Eye (tissue), 1 donor: ENCODE measurements at regions not wholly inside any gene's neighbourhood (a gene's known extent, or its start where the extent isn't known, plus 50 kb on each side); places are given as distances from the start of the nearest gene placed in this dataset.
"Not testable (repeated sequence)": the region's sequence is repeated elsewhere in the genome, so short reads cannot be mapped to it uniquely, and the experiment has no call there.

Experiments
- DNase-seq: peaks from one replicate; pipeline ENCODE4 v3.0.0-alpha.2; 2015

DNA sequence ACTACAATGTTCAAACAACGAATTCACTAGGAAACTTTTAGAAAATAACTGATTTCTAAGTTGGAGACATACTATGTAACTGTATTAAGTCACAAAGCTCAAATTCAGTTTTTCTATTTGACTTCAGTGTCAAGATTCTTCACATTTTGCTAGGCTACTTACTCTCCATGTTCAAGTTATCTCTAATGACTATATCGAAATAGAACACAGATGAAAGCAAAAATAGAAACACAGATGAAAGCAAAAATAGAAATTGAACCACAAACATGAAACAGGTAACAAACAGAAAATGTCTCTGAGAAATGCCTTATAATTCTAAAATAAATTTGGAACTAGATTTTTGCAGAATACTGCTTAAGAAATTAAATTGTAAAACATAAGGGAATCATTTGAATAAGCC lies 113.5 kb downstream of the SPDYE17 start:
- not testable (repeated sequence) for DNase-seq

DNA sequence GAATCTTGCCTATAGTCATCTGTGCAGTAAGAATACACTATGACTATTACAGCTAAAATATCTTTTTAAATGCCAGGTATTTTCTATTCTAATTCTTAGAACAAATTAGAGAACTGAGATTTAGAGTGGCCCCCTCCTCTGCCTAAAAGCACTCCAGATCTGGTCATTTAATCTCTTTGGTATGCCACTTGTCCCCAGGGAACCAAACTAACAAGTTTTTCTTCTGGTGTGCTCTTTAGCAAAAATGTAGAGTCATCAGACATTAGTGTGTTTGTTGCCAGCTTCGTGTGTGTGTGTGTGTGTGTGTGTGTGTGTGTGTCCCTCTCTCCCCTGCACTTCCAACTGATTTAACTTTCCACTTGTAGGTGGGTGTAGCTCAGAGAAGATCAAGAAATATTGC lies 117.8 kb downstream of the SPDYE17 start:
- DNase-seq = not testable (repeated sequence)

DNA sequence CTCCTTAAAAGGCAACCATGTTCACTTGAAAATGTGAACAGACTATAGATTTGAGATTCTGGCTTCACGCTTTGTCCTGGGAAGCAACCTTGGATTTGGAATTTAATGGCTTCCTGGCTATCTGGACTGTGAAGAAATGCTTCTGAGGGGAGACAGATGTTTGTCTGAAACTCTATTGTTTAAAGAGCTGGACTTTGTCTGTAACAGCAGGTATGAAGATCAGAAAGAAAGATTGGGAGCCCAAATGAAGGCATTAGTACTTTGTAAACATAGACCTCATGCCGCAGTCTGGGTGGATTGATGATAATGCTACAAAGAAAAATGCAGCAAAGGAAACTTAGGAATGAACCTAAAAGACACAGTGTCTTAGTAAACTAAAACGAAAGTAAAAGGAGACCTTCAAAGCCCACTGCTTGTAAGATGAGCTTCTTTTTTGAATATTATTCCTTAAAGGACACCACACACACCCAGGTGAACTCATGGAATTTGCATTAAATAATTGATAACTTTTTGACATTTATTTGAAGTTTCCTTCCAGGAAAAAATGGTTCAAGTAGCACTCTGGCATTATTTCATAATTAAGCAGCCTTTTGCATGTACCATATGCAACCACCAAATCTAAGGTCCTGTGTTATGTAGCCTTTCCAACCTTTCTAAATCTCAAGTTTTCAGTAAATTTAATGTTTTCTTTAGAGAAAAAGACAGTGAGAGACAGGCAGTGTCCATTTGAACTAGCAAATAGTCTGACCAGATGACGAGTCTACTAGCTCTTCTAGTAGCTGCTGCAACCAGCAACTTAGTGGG lies 119.9 kb downstream of the SPDYE17 start:
- DNase-seq = not testable (repeated sequence)

DNA sequence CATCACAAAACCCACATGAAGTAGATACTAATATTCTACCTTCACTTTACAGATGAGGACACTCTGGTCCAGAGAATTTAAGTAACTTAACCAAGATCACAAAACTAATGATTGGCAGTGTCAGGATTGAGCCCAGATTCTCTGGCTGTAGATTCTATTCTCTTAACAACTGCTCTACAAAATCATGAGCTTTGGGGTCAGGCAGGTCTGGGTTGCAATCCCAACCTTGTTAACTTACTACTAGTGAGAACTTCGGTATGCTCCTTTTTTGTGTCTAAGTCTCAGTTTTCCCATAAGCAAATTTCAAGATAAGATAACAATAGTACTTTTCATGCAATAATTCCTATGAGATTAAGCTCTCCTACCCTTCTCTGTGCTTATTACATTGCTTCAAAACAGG lies 127.5 kb downstream of the SPDYE17 start:
- not testable (repeated sequence) for DNase-seq

DNA sequence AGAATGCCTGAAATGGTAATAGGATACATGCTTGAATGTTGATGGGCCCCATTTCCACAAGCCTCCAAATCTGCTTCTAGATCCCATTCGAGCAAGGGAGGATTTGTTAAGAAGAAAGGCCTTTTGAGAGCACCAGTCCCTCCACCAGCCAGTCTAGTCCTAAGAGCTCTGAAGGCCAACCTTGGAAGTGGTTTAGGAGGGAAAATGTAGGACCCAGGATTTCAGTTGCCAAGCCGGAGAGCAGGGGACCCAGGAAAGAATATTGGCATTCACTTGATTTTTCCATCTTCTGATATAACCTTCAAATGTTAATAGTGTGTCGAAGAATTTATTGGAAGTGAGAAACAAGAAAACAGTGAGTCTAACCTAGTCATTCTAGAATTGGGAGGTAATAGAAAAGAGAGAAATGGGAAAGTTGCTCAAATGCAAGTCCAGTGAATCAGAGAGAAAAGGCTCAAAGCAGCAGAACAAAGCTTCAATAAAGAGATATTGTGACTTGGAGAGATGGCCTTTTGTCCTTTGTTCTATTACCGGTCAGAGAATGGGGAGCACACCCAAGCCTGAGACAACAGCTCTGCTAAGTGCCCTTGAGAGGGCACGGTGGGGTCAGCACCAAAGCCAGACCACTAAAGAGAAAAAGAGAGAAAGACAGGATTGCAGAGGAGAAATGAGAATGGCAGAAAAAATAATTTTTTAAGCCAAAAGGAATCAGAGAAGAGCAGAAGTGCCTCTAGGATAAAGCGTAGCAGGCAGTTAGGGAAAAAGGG lies 130.0 kb downstream of the SPDYE17 start:
- not testable (repeated sequence) for DNase-seq

DNA sequence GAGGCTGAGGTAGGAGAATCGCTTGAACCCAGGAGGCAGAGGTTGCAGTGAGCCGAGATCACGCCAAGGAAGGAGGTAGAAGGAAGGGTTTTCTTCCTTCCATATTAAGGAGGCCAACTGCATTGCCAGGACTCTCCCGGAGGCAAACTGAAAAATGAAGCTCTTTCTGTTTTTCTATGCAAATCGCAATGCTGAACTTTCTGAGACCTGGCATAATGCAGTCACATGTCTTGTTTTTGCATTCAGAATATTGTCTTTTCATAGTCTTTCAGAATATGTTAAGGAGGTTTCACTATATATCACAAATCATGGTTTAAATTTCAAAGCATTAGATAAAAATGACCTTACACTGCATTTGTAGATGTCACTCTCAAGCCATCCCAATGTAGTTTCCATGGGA lies 133.4 kb downstream of the SPDYE17 start:
- DNase-seq = not testable (repeated sequence)

DNA sequence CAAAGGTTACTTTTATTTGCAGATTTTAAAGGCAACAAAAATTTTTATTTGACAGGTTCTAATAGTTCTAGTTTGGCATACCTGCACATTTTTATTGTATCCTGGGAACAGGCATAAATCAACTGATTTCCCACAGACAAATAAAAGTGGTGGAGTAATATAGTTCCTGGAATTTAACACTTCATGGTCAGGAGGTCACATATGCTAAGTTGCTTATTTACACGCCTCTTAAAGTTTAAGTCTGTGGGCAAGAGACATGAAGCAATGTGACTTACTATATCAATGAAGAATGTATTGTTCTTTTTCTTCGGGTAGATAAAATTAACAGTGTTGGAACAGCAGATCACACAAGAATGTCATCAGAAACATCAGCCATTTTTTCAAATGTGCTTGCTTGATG lies 135.2 kb downstream of the SPDYE17 start:
- DNase-seq = not testable (repeated sequence)

DNA sequence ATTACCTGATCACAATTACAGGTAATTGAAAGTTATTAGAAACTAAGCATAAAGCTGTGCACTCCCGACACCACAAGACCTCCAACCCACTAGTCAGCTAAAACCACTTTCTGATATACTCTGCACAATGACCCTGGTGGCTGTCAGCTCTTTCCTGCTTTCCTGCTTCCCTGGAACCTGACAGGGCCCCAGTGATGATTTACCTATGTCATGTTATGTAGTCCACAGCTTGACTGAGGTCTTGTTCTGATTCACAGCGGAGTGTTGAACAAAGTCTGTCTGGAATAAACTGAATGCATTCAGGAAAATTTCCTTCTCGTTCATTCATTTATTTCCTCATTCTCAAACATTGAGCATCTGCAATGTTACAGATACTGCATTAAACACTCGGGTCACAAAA lies 136.5 kb downstream of the SPDYE17 start:
- DNase-seq = not testable (repeated sequence)

DNA sequence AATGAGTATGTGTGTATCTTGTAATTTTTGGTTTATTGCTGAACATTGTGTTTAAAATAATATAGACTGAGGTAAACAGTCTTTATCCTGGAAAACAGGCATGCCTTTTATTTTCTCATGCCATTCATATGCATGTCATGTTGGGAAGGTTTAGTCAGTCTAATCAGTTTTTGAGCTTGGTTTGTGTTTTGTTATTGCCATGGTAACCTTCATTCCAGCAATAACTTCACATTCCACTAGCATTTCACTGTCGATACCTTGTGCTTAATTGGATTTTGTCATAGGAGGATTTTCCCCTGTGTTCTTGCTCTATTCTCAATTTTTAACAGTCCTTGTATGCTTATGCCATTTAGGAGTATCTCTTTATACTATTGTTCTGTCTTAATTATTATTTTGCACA lies 140.4 kb downstream of the SPDYE17 start:
- DNase-seq = not testable (repeated sequence)

DNA sequence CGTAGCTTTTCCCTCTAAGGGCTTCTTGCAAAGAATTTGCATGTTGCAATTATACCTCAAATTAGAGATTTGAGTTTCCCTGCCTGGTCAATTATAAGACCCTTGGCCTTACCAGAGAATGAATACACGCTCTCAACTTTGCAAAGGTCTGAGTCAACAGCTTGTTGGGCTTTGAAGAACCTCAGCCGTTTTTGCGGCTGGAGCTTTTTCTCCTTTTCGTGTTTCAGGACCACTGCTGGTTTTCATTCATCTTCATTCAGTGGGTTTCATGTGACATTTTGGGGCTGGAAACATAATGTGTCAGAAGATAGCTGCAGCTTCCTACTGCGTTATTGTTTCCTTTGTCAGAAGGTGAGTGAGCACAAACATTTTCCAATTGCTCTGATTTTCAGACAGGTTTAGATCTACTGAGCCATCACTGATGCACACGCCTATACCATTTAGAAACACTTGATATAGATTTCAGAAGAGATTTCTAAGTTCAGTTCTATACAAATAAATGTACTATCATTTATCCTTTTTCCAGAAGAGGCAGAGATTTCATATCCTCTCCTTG lies 152.3 kb downstream of the SPDYE17 start:
- DNase-seq = not testable (repeated sequence)

DNA sequence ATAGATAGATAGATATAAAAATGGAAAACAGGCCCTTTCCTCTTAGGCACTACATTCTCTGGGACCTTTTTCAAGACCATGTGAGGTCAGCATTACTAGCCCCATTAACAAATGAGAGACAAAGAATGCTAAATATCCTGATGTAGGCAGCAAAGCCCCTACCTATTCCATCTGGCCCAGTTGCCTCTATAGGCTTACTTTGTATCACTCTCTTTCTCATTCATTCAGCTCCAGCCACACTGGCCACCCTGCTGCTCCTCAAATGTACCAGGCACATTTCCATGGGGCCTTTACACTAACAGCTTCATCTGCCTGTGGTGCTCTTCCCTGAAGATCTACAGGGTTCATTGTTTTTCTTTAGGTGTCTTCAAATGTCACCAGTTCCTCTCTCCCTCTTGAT lies 156.4 kb downstream of the SPDYE17 start:
- DNase-seq = not testable (repeated sequence)

DNA sequence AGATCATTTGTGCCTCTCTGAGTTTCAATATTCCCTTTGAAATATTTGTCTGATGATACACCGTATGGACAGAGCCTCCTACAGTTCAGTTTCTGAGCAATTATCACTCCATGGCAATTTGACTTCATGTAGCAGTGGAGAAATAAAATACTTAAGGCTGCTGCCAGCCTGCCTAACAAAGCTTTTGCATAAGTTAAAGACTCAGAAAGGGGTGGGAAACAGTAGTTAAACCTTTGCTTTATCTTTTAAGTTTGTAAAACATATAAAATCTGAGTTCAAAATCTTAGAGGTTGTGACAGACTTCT lies 161.7 kb downstream of the SPDYE17 start:
- DNase-seq = not testable (repeated sequence)

DNA sequence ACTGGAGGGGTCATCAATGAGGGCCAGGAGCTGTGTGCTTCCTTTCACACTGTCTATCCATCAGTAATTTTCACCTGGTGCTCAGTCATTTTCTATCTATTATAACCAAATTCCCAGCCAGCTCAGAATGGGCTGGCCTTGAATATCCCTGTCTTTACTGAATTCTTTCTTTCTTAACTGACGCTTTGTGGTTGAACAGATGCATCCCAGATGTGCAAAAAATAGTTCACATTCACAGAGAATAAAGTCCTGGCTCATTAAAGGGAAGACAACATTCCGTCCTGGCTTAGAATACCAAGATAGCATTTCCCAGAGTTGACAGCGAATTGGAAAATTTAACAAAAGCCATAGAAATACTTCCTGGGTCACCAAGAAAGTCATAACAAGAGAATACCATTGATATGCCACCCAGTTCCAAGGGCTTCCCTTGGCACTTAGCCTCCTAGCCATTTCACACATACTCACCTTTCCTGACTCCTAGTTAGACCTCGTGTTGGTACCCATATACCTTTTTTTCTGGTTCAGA lies 164.7 kb downstream of the SPDYE17 start:
- not testable (repeated sequence) for DNase-seq

DNA sequence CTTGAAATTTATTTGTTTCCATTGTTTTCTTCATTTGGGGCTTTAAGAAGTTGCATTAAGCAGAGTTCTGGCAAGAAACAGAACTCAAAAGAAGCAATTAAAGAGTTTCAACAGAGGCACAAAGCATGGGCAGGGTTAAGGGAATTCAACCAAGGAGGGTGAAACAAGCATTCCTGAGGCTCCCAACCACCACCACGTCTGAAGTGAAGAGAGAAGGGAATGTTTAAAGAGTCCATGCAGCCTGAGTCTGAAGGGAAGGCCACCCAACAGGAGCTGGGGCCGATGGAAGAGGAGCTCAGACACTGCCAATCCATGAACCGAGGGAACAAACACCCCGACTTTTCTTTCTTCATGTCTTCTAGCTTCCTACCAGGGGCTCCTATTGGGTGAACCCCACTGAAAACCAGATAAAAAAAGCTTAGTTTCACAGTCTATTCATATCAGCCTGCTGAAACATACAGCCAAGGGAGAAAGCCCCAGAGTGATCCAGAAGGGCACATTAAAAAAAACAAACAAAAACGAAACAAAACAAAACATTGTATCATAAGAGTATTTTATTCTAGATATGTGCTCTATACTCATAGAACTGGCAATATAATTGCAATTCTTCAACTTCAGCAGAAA lies 168.9 kb downstream of the SPDYE17 start:
- not testable (repeated sequence) for DNase-seq

DNA sequence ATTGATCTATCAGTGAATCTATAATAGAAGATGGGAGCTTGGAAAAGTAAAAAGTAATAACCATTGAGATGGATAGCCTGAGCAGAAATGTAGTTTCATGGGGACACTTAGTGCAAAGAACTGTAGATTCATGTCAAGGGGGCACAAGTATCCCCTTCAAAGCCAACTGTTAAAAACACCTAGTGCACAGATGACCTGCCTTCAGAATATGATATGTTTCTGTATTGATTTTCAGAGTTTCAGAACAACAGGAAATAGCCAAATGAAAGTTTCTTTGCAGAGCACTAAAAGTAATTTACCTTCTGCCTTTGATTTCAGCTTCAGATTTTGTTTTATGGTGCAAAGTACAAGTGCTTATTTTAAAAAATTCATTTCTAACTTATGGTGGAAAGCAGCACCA lies 169.9 kb downstream of the SPDYE17 start:
- DNase-seq = not testable (repeated sequence)

DNA sequence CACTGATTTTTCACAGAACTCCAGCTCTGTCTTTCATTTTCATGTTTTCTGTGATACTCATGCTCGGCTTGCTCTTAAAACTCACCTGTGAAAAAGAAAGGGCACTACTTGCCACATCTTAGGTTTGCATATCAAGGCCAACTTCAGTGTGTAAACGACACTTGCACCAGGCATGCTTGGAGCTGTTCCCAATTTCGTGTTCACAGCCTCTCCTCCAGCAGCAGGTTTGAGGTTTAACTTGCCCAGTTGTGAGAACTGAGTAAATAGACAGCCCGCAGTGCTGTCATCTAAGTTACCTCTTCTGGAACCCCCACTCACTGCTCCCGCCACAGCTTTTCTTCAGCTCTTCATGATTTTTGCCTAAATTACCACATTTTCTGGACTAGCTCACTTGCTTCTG lies 172.2 kb downstream of the SPDYE17 start:
- DNase-seq = not testable (repeated sequence)

DNA sequence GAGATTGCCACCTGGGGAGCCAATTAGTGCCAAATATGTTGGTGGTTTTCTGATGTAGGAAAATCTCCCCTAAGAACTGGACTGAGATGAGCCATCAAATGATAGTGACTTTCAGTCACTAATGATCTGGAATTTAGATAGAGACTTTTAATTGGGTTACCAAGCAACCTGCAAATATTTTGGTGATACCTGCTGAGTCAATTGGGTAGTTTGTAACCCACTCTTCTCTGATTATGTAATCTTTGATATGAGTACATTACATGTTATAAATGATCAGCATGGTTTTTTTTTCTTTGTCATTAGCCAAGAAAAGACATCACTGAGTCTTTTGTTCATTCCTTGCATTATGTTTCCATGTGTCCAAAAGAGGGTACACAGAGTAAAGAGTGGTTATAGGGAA lies 177.5 kb downstream of the SPDYE17 start:
- not testable (repeated sequence) for DNase-seq

DNA sequence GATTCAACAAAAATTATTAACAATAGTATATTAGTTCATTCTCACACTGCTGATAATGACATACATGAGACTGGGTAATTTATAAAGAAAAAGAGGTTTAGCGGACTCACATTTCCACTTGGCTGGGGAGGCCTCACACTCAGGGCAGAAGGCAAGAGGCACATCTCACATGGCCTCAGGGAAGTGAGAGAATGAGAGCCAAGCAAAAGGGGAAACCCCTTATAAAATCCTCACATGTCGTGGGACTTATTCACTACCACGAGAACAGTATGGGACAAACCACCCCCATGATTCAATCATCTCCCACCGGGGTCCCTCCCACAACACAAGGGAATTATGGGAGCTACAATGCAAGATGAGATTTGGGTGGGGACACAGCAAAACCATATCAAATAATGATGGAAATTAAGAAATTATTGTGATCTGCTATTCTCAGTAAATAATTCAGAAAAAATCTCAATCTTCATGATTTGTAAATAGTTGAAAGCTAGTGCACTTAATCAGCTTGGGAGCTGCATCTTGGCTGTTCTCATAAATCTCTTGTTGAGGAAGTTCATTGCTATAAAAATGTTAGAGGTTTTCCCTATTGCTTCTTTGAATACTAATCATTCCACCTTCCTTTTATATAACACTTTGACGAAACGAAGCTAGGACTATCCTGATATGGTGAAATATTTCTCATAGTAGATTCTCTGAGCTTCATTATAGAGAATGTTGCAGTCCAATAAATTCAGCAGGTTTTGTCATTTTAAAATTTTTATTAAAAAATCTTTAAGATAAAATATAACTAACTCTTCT lies 179.2 kb downstream of the SPDYE17 start:
- DNase-seq = not testable (repeated sequence)

DNA sequence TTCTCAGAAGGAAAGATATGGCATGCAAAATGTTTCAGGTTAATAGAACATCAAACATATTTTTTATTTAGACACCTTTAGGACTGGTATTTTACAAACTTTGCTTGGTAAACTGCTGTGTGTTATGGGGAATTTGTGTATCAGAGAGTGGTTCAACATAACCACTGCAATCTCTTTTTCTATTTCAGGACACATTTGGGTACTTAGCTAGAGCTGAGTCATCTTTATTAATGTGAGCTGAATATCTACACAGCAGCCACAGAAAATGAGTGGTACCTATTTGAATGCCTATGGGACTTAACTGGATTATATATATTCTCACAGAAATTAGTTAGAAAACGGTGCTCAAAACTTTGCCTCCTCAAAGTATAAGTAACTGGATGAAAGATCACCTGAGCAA lies 179.8 kb downstream of the SPDYE17 start:
- DNase-seq = not testable (repeated sequence)

DNA sequence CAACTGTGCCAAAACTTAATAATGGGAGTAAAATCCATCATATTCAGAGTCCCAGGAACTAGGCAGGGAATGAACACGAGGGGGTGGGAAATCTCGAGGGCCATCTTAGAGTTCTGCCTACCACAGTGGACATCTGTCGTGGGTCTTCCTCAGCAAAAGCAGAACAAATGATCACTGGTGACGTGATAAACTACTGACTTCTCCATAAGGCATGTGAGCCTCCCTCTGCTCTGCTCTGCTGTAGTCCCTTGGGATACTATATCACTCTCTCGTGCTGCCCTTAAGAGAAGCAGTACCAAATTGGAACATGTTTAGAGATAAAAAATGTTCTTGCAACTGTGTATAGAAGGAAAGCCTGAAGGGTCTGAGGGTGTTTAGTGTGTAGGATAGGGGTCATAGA lies 180.5 kb downstream of the SPDYE17 start:
- not testable (repeated sequence) for DNase-seq

DNA sequence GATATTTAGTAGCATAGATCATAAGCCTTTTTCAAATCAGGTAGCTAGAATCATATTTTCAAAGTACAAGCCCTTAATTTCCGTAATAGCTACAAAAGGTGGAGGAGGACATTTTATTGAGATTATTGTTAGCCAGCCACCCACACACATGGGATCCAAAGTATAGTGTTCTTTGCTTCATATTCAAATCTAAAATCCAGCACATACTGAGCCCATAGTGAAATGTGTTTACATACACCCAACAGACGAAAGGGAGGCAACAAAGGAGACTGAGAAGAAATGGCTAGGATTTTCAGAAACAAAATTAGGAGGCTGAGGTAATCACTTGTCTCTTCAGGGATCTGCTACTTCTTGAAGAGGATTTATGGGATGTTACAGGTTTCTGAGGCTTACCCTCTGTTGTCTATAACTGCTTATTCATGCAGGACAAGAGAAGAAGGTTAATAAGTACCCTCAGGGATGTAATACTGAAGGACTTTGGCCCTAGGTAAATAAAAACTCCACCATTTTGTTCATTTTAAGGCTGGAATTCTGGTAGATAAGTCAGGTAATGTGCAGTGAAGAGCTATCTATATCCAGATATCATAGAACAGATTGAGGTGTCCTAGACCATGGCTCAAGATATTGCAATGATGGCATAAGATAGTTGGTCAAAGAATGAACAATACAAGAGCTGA lies 182.1 kb downstream of the SPDYE17 start:
- DNase-seq = not testable (repeated sequence)

DNA sequence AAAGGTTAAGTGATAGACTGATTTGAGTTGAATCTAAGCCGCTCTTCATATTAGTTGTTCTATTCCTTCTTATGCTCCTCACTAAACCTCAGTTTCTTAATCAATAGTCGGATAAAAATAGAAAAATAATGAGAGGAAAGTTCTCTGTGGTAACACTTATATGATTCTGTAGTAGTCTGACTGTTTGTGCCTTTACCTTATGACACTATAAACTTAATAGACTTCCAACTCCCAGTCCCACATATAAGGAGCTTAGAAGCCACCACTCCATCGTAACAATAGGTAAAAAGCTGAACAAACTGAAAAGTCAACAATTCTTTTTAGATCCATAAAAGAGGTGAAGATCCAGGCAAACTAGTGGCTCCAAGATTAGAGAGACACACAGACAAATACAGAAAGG lies 192.3 kb downstream of the SPDYE17 start:
- not testable (repeated sequence) for DNase-seq
